SK-N-SH (cell line): ENCODE measurements at regions not wholly inside any gene's neighbourhood (a gene's known extent, or its start where the extent isn't known, plus 50 kb on each side); places are given as distances from the start of the nearest gene placed in this dataset.

ENCODE experiments used
- CHD2 ChIP-seq: fragments of 150-350 bp; IDR thresholded peaks from 2 replicates; pipeline ENCODE4 v1.6.1; 2018; ENCODE audit warnings: low read length; ENCODE audit not compliant: partially characterized antibody
- MXI1 ChIP-seq: IDR thresholded peaks from 2 replicates; pipeline ENCODE4 v1.6.1; 2012; ENCODE audit warnings: mild to moderate bottlenecking, low read depth, low read length, improper control_type of control experiment
- NRF1 ChIP-seq: IDR thresholded peaks from 2 replicates; pipeline ENCODE4 v1.6.1; 2012; ENCODE audit warnings: low read depth, mild to moderate bottlenecking, low read length
- POLR2AphosphoS5 ChIP-seq: IDR thresholded peaks from 2 replicates; pipeline ENCODE4 v1.6.1; 2012; ENCODE audit warnings: low read depth, low read length
- RAD21 ChIP-seq: IDR thresholded peaks from 2 replicates; pipeline ENCODE4 v1.6.1; 2012; ENCODE audit warnings: mild to moderate bottlenecking, low read length
- RFX5 ChIP-seq: IDR thresholded peaks from 2 replicates; pipeline ENCODE4 v1.6.1; 2012; ENCODE audit warnings: mild to moderate bottlenecking, improper control_type of control experiment, low read length
- SMC3 ChIP-seq: IDR thresholded peaks from 2 replicates; pipeline ENCODE4 v1.6.1; 2012; ENCODE audit warnings: low read depth, low read length, improper control_type of control experiment
- TAF1 ChIP-seq: IDR thresholded peaks from 2 replicates; pipeline ENCODE4 v1.6.1; 2012; ENCODE audit warnings: low read depth, mild to moderate bottlenecking, low read length, moderate library complexity, borderline replicate concordance
- YY1 ChIP-seq: IDR thresholded peaks from 2 replicates; pipeline ENCODE4 v1.4.0; 2012; ENCODE audit warnings: low read depth, mild to moderate bottlenecking
- TF ChIP-seq, protein P1 (sequence below): fragments of 200-600 bp; sonication (generic); IDR thresholded peaks from 2 replicates; pipeline ENCODE4 v1.6.1; 2017; ENCODE audit warnings: antibody characterized with exemption, mild to moderate bottlenecking, moderate library complexity
- TF ChIP-seq, protein P2 (sequence below): IDR thresholded peaks from 2 replicates; pipeline ENCODE4 v1.4.0; 2012; ENCODE audit warnings: low read depth
- TF ChIP-seq, protein P3 (sequence below): IDR thresholded peaks from 2 replicates; pipeline ENCODE4 v1.6.1; 2012; ENCODE audit warnings: mild to moderate bottlenecking, low read depth, low read length, moderate library complexity
- TF ChIP-seq, protein P4 (sequence below): IDR thresholded peaks from 2 replicates; pipeline ENCODE4 v1.4.0; 2012; ENCODE audit warnings: low read depth, borderline replicate concordance

DNA sequence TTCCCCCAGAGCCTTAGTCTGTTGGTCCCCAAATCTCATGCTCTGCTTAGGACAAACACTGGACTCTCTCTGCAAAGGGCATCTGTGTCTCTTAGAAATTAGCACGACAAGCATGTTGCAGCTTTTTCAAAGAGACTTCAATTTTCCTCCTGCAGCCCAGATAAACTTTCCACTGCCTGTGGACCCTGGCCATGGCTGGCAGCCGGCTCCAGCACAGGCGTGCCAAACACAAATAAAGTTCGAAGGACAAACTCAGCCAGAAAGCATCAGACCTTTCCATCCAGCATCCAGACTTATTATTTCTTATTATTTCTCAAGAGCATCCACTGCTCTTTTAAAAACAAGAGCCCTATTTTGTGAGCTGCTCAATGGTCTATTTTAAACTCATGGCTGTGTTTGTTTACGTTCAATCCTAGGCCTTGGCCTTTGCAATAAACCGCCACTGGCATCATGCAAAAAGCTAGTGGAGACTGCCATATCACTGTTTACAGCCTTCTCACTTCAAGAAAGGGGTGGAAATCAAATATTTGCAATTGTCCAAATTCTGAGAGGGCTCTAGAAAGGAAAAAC, 300.8 kb downstream of the BCL11A start:
- TF ChIP-seq, protein P1, sequence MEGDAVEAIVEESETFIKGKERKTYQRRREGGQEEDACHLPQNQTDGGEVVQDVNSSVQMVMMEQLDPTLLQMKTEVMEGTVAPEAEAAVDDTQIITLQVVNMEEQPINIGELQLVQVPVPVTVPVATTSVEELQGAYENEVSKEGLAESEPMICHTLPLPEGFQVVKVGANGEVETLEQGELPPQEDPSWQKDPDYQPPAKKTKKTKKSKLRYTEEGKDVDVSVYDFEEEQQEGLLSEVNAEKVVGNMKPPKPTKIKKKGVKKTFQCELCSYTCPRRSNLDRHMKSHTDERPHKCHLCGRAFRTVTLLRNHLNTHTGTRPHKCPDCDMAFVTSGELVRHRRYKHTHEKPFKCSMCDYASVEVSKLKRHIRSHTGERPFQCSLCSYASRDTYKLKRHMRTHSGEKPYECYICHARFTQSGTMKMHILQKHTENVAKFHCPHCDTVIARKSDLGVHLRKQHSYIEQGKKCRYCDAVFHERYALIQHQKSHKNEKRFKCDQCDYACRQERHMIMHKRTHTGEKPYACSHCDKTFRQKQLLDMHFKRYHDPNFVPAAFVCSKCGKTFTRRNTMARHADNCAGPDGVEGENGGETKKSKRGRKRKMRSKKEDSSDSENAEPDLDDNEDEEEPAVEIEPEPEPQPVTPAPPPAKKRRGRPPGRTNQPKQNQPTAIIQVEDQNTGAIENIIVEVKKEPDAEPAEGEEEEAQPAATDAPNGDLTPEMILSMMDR: no peak
- TF ChIP-seq MXI1 (no peak), TAF1 (no peak), RAD21 (no peak), NRF1 (no peak), RFX5 (no peak), POLR2AphosphoS5 (no peak), CHD2 (no peak), YY1 (no peak), SMC3 (no peak)
- TF ChIP-seq, protein P2, sequence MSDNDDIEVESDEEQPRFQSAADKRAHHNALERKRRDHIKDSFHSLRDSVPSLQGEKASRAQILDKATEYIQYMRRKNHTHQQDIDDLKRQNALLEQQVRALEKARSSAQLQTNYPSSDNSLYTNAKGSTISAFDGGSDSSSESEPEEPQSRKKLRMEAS: no peak
- TF ChIP-seq, protein P3, sequence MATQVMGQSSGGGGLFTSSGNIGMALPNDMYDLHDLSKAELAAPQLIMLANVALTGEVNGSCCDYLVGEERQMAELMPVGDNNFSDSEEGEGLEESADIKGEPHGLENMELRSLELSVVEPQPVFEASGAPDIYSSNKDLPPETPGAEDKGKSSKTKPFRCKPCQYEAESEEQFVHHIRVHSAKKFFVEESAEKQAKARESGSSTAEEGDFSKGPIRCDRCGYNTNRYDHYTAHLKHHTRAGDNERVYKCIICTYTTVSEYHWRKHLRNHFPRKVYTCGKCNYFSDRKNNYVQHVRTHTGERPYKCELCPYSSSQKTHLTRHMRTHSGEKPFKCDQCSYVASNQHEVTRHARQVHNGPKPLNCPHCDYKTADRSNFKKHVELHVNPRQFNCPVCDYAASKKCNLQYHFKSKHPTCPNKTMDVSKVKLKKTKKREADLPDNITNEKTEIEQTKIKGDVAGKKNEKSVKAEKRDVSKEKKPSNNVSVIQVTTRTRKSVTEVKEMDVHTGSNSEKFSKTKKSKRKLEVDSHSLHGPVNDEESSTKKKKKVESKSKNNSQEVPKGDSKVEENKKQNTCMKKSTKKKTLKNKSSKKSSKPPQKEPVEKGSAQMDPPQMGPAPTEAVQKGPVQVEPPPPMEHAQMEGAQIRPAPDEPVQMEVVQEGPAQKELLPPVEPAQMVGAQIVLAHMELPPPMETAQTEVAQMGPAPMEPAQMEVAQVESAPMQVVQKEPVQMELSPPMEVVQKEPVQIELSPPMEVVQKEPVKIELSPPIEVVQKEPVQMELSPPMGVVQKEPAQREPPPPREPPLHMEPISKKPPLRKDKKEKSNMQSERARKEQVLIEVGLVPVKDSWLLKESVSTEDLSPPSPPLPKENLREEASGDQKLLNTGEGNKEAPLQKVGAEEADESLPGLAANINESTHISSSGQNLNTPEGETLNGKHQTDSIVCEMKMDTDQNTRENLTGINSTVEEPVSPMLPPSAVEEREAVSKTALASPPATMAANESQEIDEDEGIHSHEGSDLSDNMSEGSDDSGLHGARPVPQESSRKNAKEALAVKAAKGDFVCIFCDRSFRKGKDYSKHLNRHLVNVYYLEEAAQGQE: no peak
- TF ChIP-seq, protein P4, sequence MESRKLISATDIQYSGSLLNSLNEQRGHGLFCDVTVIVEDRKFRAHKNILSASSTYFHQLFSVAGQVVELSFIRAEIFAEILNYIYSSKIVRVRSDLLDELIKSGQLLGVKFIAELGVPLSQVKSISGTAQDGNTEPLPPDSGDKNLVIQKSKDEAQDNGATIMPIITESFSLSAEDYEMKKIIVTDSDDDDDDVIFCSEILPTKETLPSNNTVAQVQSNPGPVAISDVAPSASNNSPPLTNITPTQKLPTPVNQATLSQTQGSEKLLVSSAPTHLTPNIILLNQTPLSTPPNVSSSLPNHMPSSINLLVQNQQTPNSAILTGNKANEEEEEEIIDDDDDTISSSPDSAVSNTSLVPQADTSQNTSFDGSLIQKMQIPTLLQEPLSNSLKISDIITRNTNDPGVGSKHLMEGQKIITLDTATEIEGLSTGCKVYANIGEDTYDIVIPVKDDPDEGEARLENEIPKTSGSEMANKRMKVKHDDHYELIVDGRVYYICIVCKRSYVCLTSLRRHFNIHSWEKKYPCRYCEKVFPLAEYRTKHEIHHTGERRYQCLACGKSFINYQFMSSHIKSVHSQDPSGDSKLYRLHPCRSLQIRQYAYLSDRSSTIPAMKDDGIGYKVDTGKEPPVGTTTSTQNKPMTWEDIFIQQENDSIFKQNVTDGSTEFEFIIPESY: no peak
